HepG2 (cell line): ENCODE measurements at regions not wholly inside any gene's neighbourhood (a gene's known extent, or its start where the extent isn't known, plus 50 kb on each side); places are given as distances from the start of the nearest gene placed in this dataset.
"Not testable (repeated sequence)": the region's sequence is repeated elsewhere in the genome, so short reads cannot be mapped to it uniquely, and the experiment has no call there.

Source experiments
- ATAC-seq: fragments of 200-7000 bp; cut with Tn5 transposase; 3 replicates; pipeline ENCODE4 v1.9.1; 2020; ENCODE audit warnings: mild to moderate bottlenecking, moderate library complexity
- BruUV-seq: library from RNA; stranded (reverse); fragments of 400-500 nt; replicated peaks from 2 replicates; lab custom pipeline; 2021; lab: Mats Ljungman, UMichigan
- CTCF ChIA-PET: fragments of 300-600 bp; formaldehyde crosslinking; extraction: SDS; loops from one replicate; lab custom pipeline; 2021; ENCODE audit warnings: low total read pairs, inconsistent platforms, low intra/inter-chr PET ratio; lab: Yijun Ruan, JAX
- POLR2A ChIA-PET: fragments of 350-600 bp; sonication (Branson Sonifier 250); formaldehyde crosslinking; loops from one replicate; lab custom pipeline; 2020; ENCODE audit warnings: antibody characterized with exemption, inconsistent platforms; lab: Yijun Ruan, JAX
- DNase-seq: peaks from one replicate; pipeline ENCODE4 v3.0.0-alpha.2; 2015; ENCODE audit warnings: low spot score
- FAIRE-seq: peaks from 3 replicates; lab custom pipeline; 2011; peaks lifted over from hg19 to GRCh38; lab: Jason Lieb, UNC
- H2AFZ ChIP-seq: one replicate; pipeline ENCODE4 v1.6.1; 2011; ENCODE audit warnings: low read length, inconsistent platforms
- H3K27ac ChIP-seq: fragments of 300-600 bp; 3 replicates; pipeline ENCODE4 v1.8.0; 2011; ENCODE audit warnings: mixed run types, mild to moderate bottlenecking, mixed read lengths, low read length, inconsistent platforms; ENCODE audit not compliant: insufficient read depth; ENCODE audit errors: extremely low read length
- H3K27me3 ChIP-seq, 2 experiments: fragments of 200-600 bp in 1 of 2; 2 replicates in 1 of 2; 3 replicates in 1 of 2; pipeline versions ENCODE4 v1.6.0 to v1.8.0; 2011; ENCODE audit warnings: low read length in 2 of 2, mild to moderate bottlenecking in 2 of 2, moderate library complexity in 2 of 2, inconsistent platforms in 1 of 2; ENCODE audit not compliant: insufficient read depth in 2 of 2, control insufficient read depth in 1 of 2
- H3K36me3 ChIP-seq, 2 experiments: fragments of 200-600 bp in 1 of 2; replicated peaks in 1 of 2; 2 replicates in 1 of 2; 3 replicates in 1 of 2; pipeline versions ENCODE4 v1.5.1 to v1.8.0; 2011; ENCODE audit warnings: low read length in 2 of 2, inconsistent platforms in 1 of 2; ENCODE audit not compliant: insufficient read depth in 2 of 2, control insufficient read depth in 1 of 2
- H3K4me1 ChIP-seq: 2 replicates; pipeline ENCODE4 v1.5.1; 2012; ENCODE audit warnings: low read length, inconsistent platforms; ENCODE audit not compliant: insufficient read depth
- H3K4me2 ChIP-seq: 2 replicates; pipeline ENCODE4 v1.6.0; 2011; ENCODE audit warnings: low read depth, low read length, inconsistent platforms
- H3K4me3 ChIP-seq, 3 experiments: fragments of 200-600 bp in 1 of 3; sonication (generic), shearing (Covaris generic) in 1 of 3; replicated peaks in 1 of 3; 2 replicates each; pipeline ENCODE4 v1.5.1; 2011 to 2016; ENCODE audit warnings: low read length in 3 of 3, inconsistent platforms in 2 of 3, low read depth in 2 of 3, mild to moderate bottlenecking in 2 of 3, control low read depth in 1 of 3, mixed read lengths in 1 of 3; ENCODE audit not compliant: insufficient read depth in 1 of 3
- H3K79me2 ChIP-seq: one replicate; pipeline ENCODE4 v1.6.1; 2011; ENCODE audit warnings: low read length, inconsistent platforms; ENCODE audit not compliant: insufficient read depth
- H3K9ac ChIP-seq: 2 replicates; pipeline ENCODE4 v1.6.0; 2011; ENCODE audit warnings: mild to moderate bottlenecking, low read depth, low read length, inconsistent platforms; ENCODE audit not compliant: insufficient read depth
- H3K9me3 ChIP-seq: 2 replicates; pipeline ENCODE4 v1.5.1; 2012; ENCODE audit warnings: mild to moderate bottlenecking, low read length
- H4K20me1 ChIP-seq: 2 replicates; pipeline ENCODE4 v1.6.0; 2011; ENCODE audit warnings: inconsistent platforms, mild to moderate bottlenecking, low read length, moderate library complexity; ENCODE audit not compliant: insufficient read depth
- ETV5 ChIP-seq: IDR thresholded peaks from 2 replicates; pipeline ENCODE4 v1.6.1; 2018; ENCODE audit warnings: missing biosample characterization, missing genetic modification reagents, inconsistent platforms, borderline replicate concordance
- FOXA1 ChIP-seq, 2 experiments: fragments of 450-650 bp in 1 of 2; sonication (generic) in 1 of 2; formaldehyde crosslinking in 1 of 2; IDR thresholded peaks; 2 replicates each; pipeline versions ENCODE4 v1.4.0 to v1.6.1; 2016 to 2020; ENCODE audit warnings: missing genetic modification reagents in 1 of 2
- FOXA3 ChIP-seq: IDR thresholded peaks from 2 replicates; pipeline ENCODE4 v1.6.1; 2016; ENCODE audit warnings: missing genetic modification reagents, missing compliant biosample characterization
- HOXA3 ChIP-seq: sonication (generic); formaldehyde crosslinking; IDR thresholded peaks from 2 replicates; pipeline ENCODE4 v1.5.0; 2020; ENCODE audit warnings: missing genetic modification reagents
- SALL1 ChIP-seq: sonication (generic); formaldehyde crosslinking; IDR thresholded peaks from 2 replicates; pipeline ENCODE4 v1.8.0; 2022; ENCODE audit warnings: mild to moderate bottlenecking, missing genetic modification reagents
- ZMYM4 ChIP-seq: sonication (generic); formaldehyde crosslinking; IDR thresholded peaks from 2 replicates; pipeline ENCODE4 v1.8.1; 2023; ENCODE audit warnings: mild to moderate bottlenecking, missing genetic modification reagents
- WGBS: methylation state at CpG from one replicate; pipeline ENCODE4 v1.1.6; 2017; ENCODE audit warnings: low lambda C conversion rate; 5-methylcytosine and 5-hydroxymethylcytosine counted together
- in situ Hi-C: cut with HindIII; loops from 2 replicates; pipeline ENCODE4 v1.10.0; 2017; ENCODE audit warnings: low pct_unique_long_range_greater_than_20kb; ENCODE audit not compliant: extremely low pct_ligation_motif_present
- intact Hi-C: fragments of 100-400 bp; cut with micrococcal nuclease; formaldehyde crosslinking; loops from one replicate; pipeline ENCODE4 v1.10.0; 2022; ENCODE audit not compliant: unreplicated experiment
- TF ChIP-seq, protein P1 (sequence below): IDR thresholded peaks from 2 replicates; pipeline ENCODE4 v1.6.1; 2016; ENCODE audit warnings: mild to moderate bottlenecking
- TF ChIP-seq, protein P2 (sequence below): sonication (generic); formaldehyde crosslinking; IDR thresholded peaks from 2 replicates; pipeline ENCODE4 v1.4.0; 2020; ENCODE audit warnings: missing genetic modification reagents, borderline replicate concordance
- TF ChIP-seq, protein P3 (sequence below): sonication (generic); formaldehyde crosslinking; IDR thresholded peaks from 2 replicates; pipeline ENCODE4 v1.5.1; 2020; ENCODE audit warnings: mild to moderate bottlenecking, missing genetic modification reagents, moderate library complexity

DNA sequence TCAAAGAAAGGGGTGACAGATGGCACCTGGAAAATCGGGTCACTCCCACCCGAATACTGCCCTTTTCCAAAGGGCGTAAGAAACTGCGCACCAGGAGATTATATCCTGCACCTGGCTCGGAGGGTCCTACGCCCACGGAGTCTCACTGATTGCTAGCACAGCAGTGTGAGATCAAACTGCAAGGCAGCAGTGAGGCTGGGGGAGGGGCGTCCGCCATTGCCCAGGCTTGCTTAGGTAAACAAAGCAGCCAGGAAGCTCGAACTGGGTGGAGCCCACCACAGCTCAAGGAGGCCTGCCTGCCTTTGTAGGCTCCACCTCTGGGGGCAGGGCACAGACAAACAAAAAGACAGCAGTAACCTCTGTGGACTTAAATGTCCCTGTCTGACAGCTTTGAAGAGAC, 166.0 kb downstream of the JRKL start:
- CTCF ChIA-PET; H3K27ac ChIP-seq; H3K36me3 ChIP-seq; H2AFZ ChIP-seq; H3K4me1 ChIP-seq; ATAC-seq; H3K27me3 ChIP-seq; H3K9ac ChIP-seq; FAIRE-seq; H4K20me1 ChIP-seq; POLR2A ChIA-PET; intact Hi-C loops; H3K9me3 ChIP-seq; BruUV-seq; in situ Hi-C loops; H3K4me3 ChIP-seq; DNase-seq; H3K79me2 ChIP-seq; TF ChIP-seq FOXA1 (IDR thresholded peaks at IDR 0.05): not testable (repeated sequence)
- TF ChIP-seq HOXA3 (CRISPR knock-in tag) (peak; percentile 60; the same call in 1 of the 2 replicates), FOXA3 (CRISPR knock-in tag) (peak; percentile 32; the same call in 1 of the 2 replicates), ETV5 (peak; percentile 30; the same call in 1 of the 2 replicates), ZMYM4 (CRISPR knock-in tag) (0 out of 2 replicates have a peak, but pooled peaks have one; percentile 55), SALL1 (CRISPR knock-in tag) (peak; percentile 20), FOXA1 (CRISPR knock-in tag; IDR thresholded peaks at IDR 0.05) (peak; percentile 74)
- TF ChIP-seq, protein P1, sequence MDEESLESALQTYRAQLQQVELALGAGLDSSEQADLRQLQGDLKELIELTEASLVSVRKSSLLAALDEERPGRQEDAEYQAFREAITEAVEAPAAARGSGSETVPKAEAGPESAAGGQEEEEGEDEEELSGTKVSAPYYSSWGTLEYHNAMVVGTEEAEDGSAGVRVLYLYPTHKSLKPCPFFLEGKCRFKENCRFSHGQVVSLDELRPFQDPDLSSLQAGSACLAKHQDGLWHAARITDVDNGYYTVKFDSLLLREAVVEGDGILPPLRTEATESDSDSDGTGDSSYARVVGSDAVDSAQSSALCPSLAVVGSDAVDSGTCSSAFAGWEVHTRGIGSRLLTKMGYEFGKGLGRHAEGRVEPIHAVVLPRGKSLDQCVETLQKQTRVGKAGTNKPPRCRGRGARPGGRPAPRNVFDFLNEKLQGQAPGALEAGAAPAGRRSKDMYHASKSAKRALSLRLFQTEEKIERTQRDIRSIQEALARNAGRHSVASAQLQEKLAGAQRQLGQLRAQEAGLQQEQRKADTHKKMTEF (CRISPR knock-in tag) = 0 out of 2 replicates have a peak, but pooled peaks have one; percentile 19
- TF ChIP-seq, protein P2, sequence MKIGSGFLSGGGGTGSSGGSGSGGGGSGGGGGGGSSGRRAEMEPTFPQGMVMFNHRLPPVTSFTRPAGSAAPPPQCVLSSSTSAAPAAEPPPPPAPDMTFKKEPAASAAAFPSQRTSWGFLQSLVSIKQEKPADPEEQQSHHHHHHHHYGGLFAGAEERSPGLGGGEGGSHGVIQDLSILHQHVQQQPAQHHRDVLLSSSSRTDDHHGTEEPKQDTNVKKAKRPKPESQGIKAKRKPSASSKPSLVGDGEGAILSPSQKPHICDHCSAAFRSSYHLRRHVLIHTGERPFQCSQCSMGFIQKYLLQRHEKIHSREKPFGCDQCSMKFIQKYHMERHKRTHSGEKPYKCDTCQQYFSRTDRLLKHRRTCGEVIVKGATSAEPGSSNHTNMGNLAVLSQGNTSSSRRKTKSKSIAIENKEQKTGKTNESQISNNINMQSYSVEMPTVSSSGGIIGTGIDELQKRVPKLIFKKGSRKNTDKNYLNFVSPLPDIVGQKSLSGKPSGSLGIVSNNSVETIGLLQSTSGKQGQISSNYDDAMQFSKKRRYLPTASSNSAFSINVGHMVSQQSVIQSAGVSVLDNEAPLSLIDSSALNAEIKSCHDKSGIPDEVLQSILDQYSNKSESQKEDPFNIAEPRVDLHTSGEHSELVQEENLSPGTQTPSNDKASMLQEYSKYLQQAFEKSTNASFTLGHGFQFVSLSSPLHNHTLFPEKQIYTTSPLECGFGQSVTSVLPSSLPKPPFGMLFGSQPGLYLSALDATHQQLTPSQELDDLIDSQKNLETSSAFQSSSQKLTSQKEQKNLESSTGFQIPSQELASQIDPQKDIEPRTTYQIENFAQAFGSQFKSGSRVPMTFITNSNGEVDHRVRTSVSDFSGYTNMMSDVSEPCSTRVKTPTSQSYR (CRISPR knock-in tag) = peak; percentile 85; the same call in 1 of the 2 replicates
- TF ChIP-seq, protein P3, sequence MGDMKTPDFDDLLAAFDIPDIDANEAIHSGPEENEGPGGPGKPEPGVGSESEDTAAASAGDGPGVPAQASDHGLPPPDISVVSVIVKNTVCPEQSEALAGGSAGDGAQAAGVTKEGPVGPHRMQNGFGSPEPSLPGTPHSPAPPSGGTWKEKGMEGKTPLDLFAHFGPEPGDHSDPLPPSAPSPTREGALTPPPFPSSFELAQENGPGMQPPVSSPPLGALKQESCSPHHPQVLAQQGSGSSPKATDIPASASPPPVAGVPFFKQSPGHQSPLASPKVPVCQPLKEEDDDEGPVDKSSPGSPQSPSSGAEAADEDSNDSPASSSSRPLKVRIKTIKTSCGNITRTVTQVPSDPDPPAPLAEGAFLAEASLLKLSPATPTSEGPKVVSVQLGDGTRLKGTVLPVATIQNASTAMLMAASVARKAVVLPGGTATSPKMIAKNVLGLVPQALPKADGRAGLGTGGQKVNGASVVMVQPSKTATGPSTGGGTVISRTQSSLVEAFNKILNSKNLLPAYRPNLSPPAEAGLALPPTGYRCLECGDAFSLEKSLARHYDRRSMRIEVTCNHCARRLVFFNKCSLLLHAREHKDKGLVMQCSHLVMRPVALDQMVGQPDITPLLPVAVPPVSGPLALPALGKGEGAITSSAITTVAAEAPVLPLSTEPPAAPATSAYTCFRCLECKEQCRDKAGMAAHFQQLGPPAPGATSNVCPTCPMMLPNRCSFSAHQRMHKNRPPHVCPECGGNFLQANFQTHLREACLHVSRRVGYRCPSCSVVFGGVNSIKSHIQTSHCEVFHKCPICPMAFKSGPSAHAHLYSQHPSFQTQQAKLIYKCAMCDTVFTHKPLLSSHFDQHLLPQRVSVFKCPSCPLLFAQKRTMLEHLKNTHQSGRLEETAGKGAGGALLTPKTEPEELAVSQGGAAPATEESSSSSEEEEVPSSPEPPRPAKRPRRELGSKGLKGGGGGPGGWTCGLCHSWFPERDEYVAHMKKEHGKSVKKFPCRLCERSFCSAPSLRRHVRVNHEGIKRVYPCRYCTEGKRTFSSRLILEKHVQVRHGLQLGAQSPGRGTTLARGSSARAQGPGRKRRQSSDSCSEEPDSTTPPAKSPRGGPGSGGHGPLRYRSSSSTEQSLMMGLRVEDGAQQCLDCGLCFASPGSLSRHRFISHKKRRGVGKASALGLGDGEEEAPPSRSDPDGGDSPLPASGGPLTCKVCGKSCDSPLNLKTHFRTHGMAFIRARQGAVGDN (CRISPR knock-in tag) = 0 out of 2 replicates have a peak, but pooled peaks have one; percentile 21
- peak overlapping the region; percentile 23; the same call in 1 of the 2 replicates for H3K4me2 ChIP-seq
- no CpG with 5 or more reads among the region's 10 CpGs for WGBS

DNA sequence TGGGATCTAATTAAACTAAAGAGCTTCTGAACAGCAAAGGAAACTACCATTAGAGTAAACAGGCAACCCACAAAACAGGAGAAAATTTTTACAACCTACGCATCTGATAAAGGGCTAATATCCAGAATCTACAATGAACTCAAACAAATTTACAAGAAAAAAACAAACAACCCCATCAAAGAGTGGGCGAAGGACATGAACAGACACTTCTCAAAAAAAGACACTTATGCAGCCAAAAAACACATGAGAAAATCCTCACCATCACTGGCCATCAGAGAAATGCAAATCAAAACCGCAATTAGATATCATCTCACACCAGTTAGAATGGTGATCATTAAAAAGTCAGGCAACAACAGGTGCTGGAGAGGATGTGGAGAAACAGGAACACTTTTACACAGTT, 170.9 kb downstream of the JRKL start:
- H3K36me3 ChIP-seq, ATAC-seq, H3K4me3 ChIP-seq, in situ Hi-C loops, H3K4me2 ChIP-seq, H3K27ac ChIP-seq, H3K79me2 ChIP-seq, H3K27me3 ChIP-seq, intact Hi-C loops, H3K9ac ChIP-seq, BruUV-seq, POLR2A ChIA-PET, H2AFZ ChIP-seq, H4K20me1 ChIP-seq, H3K4me1 ChIP-seq, FAIRE-seq, DNase-seq, CTCF ChIA-PET, H3K9me3 ChIP-seq: not testable (repeated sequence)
- 46% methylated on average over 3 of the region's 3 CpGs for WGBS
